Adrenal gland (tissue), 5 donors: ENCODE measurements at regions not wholly inside any gene's neighbourhood (a gene's known extent, or its start where the extent isn't known, plus 50 kb on each side); places are given as distances from the start of the nearest gene placed in this dataset.

Experiments
- POLR2A ChIP-seq, 2 donors: fragments of 450-650 bp; IDR thresholded peaks; one replicate each; pipeline ENCODE4 v1.6.1; 2017; ENCODE audit warnings: antibody characterized with exemption in 2 of 2, mild to moderate bottlenecking in 2 of 2, moderate library complexity in 1 of 2
- TF ChIP-seq, protein P1 (sequence below), 6 experiments: fragments of 450-650 bp in 4 of 6; fragments of 200-600 bp in 2 of 6; sonication (generic) in 1 of 6; IDR thresholded peaks; 1 replicate in 5 of 6; 2 replicates in 1 of 6; pipeline versions ENCODE4 v1.5.1 to v1.8.0; 2016 to 2021; ENCODE audit warnings: antibody characterized with exemption in 6 of 6, mild to moderate bottlenecking in 2 of 6, moderate library complexity in 1 of 6
- donor health status: DM: no; HTN: no; CAD: no.

DNA sequence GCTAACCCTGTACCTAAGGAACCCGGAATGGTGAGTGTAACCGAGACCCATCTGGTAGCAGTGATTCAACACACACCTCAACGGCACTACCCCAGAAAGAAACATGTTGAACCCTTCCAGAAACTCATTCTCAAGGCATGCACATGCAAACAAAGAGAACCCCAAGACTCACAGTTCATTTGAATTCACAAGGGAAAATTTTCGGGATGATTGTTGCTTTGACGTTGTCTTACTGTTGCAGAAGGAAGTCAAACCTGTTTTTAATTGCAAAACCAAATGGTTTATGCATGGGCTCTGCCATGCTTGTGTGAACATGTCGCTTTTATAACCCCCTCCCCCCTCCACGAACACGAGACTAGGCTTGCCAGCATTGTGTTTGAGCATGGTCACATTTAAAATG is 539.7 kb downstream of the GATA3 start:
- TF ChIP-seq, protein P1, sequence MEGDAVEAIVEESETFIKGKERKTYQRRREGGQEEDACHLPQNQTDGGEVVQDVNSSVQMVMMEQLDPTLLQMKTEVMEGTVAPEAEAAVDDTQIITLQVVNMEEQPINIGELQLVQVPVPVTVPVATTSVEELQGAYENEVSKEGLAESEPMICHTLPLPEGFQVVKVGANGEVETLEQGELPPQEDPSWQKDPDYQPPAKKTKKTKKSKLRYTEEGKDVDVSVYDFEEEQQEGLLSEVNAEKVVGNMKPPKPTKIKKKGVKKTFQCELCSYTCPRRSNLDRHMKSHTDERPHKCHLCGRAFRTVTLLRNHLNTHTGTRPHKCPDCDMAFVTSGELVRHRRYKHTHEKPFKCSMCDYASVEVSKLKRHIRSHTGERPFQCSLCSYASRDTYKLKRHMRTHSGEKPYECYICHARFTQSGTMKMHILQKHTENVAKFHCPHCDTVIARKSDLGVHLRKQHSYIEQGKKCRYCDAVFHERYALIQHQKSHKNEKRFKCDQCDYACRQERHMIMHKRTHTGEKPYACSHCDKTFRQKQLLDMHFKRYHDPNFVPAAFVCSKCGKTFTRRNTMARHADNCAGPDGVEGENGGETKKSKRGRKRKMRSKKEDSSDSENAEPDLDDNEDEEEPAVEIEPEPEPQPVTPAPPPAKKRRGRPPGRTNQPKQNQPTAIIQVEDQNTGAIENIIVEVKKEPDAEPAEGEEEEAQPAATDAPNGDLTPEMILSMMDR (IDR thresholded peaks at IDR 0.05): no peak
- TF ChIP-seq POLR2A (IDR thresholded peaks at IDR 0.05): no peak
